Astrocyte (in vitro differentiated cells and primary cell): ENCODE measurements at regions not wholly inside any gene's neighbourhood (a gene's known extent, or its start where the extent isn't known, plus 50 kb on each side); places are given as distances from the start of the nearest gene placed in this dataset.

Source experiments
- DNase-seq: peaks from one replicate; pipeline ENCODE4 v3.0.0-alpha.2; 2010; ENCODE audit warnings: low read depth
- FAIRE-seq: peaks from 2 replicates; lab custom pipeline; 2011; peaks lifted over from hg19 to GRCh38; lab: Jason Lieb, UNC
- H2AFZ ChIP-seq: 2 replicates; pipeline ENCODE4 v1.6.0; 2012; ENCODE audit warnings: low read depth, low read length, inconsistent platforms
- H3K27ac ChIP-seq: 2 replicates; pipeline ENCODE4 v1.5.1; 2011; ENCODE audit warnings: low read depth, low read length, inconsistent platforms
- H3K27me3 ChIP-seq: 2 replicates; pipeline ENCODE4 v1.6.0; 2011; ENCODE audit warnings: low read length, inconsistent platforms; ENCODE audit not compliant: insufficient read depth
- H3K36me3 ChIP-seq: 2 replicates; pipeline ENCODE4 v1.5.1; 2011; ENCODE audit warnings: low read length, inconsistent platforms; ENCODE audit not compliant: insufficient read depth
- H3K4me1 ChIP-seq: 2 replicates; pipeline ENCODE4 v1.5.1; 2011; ENCODE audit warnings: low read length, inconsistent platforms; ENCODE audit not compliant: insufficient read depth
- H3K4me2 ChIP-seq: 2 replicates; pipeline ENCODE4 v1.6.0; 2012; ENCODE audit warnings: low read length, inconsistent platforms
- H3K4me3 ChIP-seq: 2 replicates; pipeline ENCODE4 v1.5.1; 2011; ENCODE audit warnings: low read depth, mild to moderate bottlenecking, low read length, inconsistent platforms; ENCODE audit not compliant: insufficient read depth
- H3K79me2 ChIP-seq: 2 replicates; pipeline ENCODE4 v1.6.0; 2012; ENCODE audit warnings: mild to moderate bottlenecking, low read length, inconsistent platforms; ENCODE audit not compliant: insufficient read depth
- H3K9ac ChIP-seq: 2 replicates; pipeline ENCODE4 v1.6.0; 2012; ENCODE audit warnings: mild to moderate bottlenecking, low read length, inconsistent platforms
- H3K9me3 ChIP-seq: 2 replicates; pipeline ENCODE4 v1.5.1; 2012; ENCODE audit warnings: low read depth, mild to moderate bottlenecking, low read length, inconsistent platforms; ENCODE audit not compliant: insufficient read depth
- H4K20me1 ChIP-seq: 2 replicates; pipeline ENCODE4 v1.6.0; 2012; ENCODE audit warnings: low read length, inconsistent platforms; ENCODE audit not compliant: insufficient read depth
- H3K27ac Mint-ChIP-seq: one replicate; pipeline ENCODE4 v1.8.0; 2021; ENCODE audit warnings: mild to moderate bottlenecking, mixed read lengths; ENCODE audit not compliant: unreplicated experiment
- H3K27me3 Mint-ChIP-seq: one replicate; pipeline ENCODE4 v1.8.0; 2021; ENCODE audit warnings: low read depth, mixed read lengths; ENCODE audit not compliant: unreplicated experiment
- H3K36me3 Mint-ChIP-seq: one replicate; pipeline ENCODE4 v1.8.0; 2021; ENCODE audit warnings: low read depth, mixed read lengths; ENCODE audit not compliant: unreplicated experiment
- H3K4me1 Mint-ChIP-seq: one replicate; pipeline ENCODE4 v1.8.0; 2021; ENCODE audit warnings: low read depth, mixed read lengths; ENCODE audit not compliant: unreplicated experiment
- H3K4me3 Mint-ChIP-seq: one replicate; pipeline ENCODE4 v1.8.0; 2021; ENCODE audit warnings: mild to moderate bottlenecking, moderate library complexity, mixed read lengths; ENCODE audit not compliant: unreplicated experiment
- H3K9me3 Mint-ChIP-seq: one replicate; pipeline ENCODE4 v1.8.0; 2021; ENCODE audit warnings: mild to moderate bottlenecking, mixed read lengths; ENCODE audit not compliant: unreplicated experiment
- CTCF ChIP-seq: IDR thresholded peaks from 2 replicates; pipeline ENCODE4 v1.5.1; 2011; ENCODE audit warnings: low read depth, mild to moderate bottlenecking, inconsistent platforms, low read length, moderate library complexity; ENCODE audit not compliant: insufficient read depth
- EZH2 ChIP-seq: IDR thresholded peaks from 2 replicates; pipeline ENCODE4 v1.6.1; 2012; ENCODE audit warnings: mild to moderate bottlenecking, low read length, inconsistent platforms; ENCODE audit not compliant: insufficient read depth

- Histone ChIP-seq H3K4me3 (no peak overlapping the region), H3K27ac (no peak overlapping the region), H3K79me2 (no peaks in the 10 kb centered on the region), H3K9ac (no peak overlapping the region), H3K4me2 (no peak overlapping the region), H3K27me3 (no peaks in the 10 kb centered on the region), H3K36me3 (no peaks in the 10 kb centered on the region), H3K9me3 (no peaks in the 10 kb centered on the region), H4K20me1 (no peaks in the 10 kb centered on the region), H2AFZ (no peak overlapping the region), H3K4me1 (no peaks in the 10 kb centered on the region)
- Mint-ChIP-seq H3K27ac (no peak overlapping the region), H3K9me3 (no peaks in the 10 kb centered on the region), H3K27me3 (no peaks in the 10 kb centered on the region), H3K36me3 (no peaks in the 10 kb centered on the region), H3K4me3 (no peak overlapping the region), H3K4me1 (peaks cover 4% of the 10 kb centered on the region)
- DNase-seq (no peak), FAIRE-seq (no peak)
- TF ChIP-seq EZH2 = no peak
- no peak for TF ChIP-seq CTCF
Observed at GRCh38 chr2:77816618-77817017, 294.4 kb upstream of the LRRTM4 start.

- Histone ChIP-seq H4K20me1 (no peaks in the 10 kb centered on the region), H3K4me2 (no peak overlapping the region), H3K9me3 (no peaks in the 10 kb centered on the region), H3K4me1 (no peaks in the 10 kb centered on the region), H3K9ac (no peak overlapping the region), H3K79me2 (no peaks in the 10 kb centered on the region), H3K4me3 (no peak overlapping the region), H3K27me3 (no peaks in the 10 kb centered on the region), H2AFZ (no peak overlapping the region), H3K36me3 (no peaks in the 10 kb centered on the region), H3K27ac (no peak overlapping the region)
- no peak overlapping the region for H3K4me3 Mint-ChIP-seq
- peaks cover 4% of the 10 kb centered on the region for H3K4me1 Mint-ChIP-seq
- no peak for TF ChIP-seq CTCF
- no peak for TF ChIP-seq EZH2
- no peaks in the 10 kb centered on the region for H3K36me3 Mint-ChIP-seq
- H3K27ac Mint-ChIP-seq = no peak overlapping the region
- no peak for FAIRE-seq
- no peaks in the 10 kb centered on the region for H3K9me3 Mint-ChIP-seq
- no peaks in the 10 kb centered on the region for H3K27me3 Mint-ChIP-seq
- no peak for DNase-seq
Observed at GRCh38 chr2:77818186-77818585, 296.0 kb upstream of the LRRTM4 start.

GRCh38 chr2:77823028-77823427, 300.9 kb upstream of the LRRTM4 start:
- H3K4me1 ChIP-seq = no peaks in the 10 kb centered on the region
- Mint-ChIP-seq H3K4me3 (no peak overlapping the region), H3K4me1 (no peaks in the 10 kb centered on the region), H3K27ac (no peak overlapping the region), H3K9me3 (peaks cover 5% of the 10 kb centered on the region), H3K36me3 (no peaks in the 10 kb centered on the region), H3K27me3 (no peaks in the 10 kb centered on the region)
- TF ChIP-seq EZH2 = no peak
- no peak for TF ChIP-seq CTCF
- H3K9ac ChIP-seq = no peak overlapping the region
- FAIRE-seq (no peak), DNase-seq (no peak)
- H3K79me2 ChIP-seq = no peaks in the 10 kb centered on the region
- H3K27ac ChIP-seq = no peak overlapping the region
- no peaks in the 10 kb centered on the region for H3K36me3 ChIP-seq
- no peaks in the 10 kb centered on the region for H3K27me3 ChIP-seq
- H3K4me2 ChIP-seq = no peak overlapping the region
- no peaks in the 10 kb centered on the region for H3K9me3 ChIP-seq
- H2AFZ ChIP-seq = no peak overlapping the region
- no peak overlapping the region for H3K4me3 ChIP-seq
- H4K20me1 ChIP-seq = no peaks in the 10 kb centered on the region
